Activated naive CD4-positive, alpha-beta T cell treated with Interleukin-2 at 50 U/mL for 16 hours (primary cell): ENCODE measurements at regions not wholly inside any gene's neighbourhood (a gene's known extent, or its start where the extent isn't known, plus 50 kb on each side); places are given as distances from the start of the nearest gene placed in this dataset.

Experiments used
- DNase-seq: peaks from one replicate; pipeline ENCODE4 v3.0.0-alpha.2; 2020

GRCh38 chr4:71162386-71162785, 168.9 kb downstream of the DCK start:
- no peak for DNase-seq

GRCh38 chr4:71163317-71163716, 169.9 kb downstream of the DCK start:
- DNase-seq: no peak

GRCh38 chr4:71167083-71167482, 171.7 kb upstream of the SLC4A4 start:
- DNase-seq: no peak

- DNase-seq: no peak
These were observed 167.2 kb upstream of the SLC4A4 start for GRCh38 chr4:71171592-71171991.

- DNase-seq: no peak
These were observed 157.5 kb upstream of the SLC4A4 start for GRCh38 chr4:71181332-71181731.

- peak; percentile 23 for DNase-seq
These were observed 154.5 kb upstream of the SLC4A4 start for GRCh38 chr4:71184195-71184781.

GRCh38 chr4:71185037-71185436, 153.8 kb upstream of the SLC4A4 start:
- no peak for DNase-seq

GRCh38 chr4:71186257-71186565, 152.6 kb upstream of the SLC4A4 start:
- no peak for DNase-seq

GRCh38 chr4:71186566-71187403, 152.0 kb upstream of the SLC4A4 start:
- DNase-seq: peak; percentile 34

- peak; percentile 24 for DNase-seq
These were observed 151.2 kb upstream of the SLC4A4 start for GRCh38 chr4:71187404-71188155.

- no peak for DNase-seq
These were observed 150.6 kb upstream of the SLC4A4 start for GRCh38 chr4:71188156-71188640.

GRCh38 chr4:71188951-71189350, 149.9 kb upstream of the SLC4A4 start:
- no peak for DNase-seq

GRCh38 chr4:71189471-71189870, 149.3 kb upstream of the SLC4A4 start:
- DNase-seq: no peak

GRCh38 chr4:71194454-71194853, 144.4 kb upstream of the SLC4A4 start:
- no peak for DNase-seq

- no peak for DNase-seq
These were observed 142.9 kb upstream of the SLC4A4 start for GRCh38 chr4:71195924-71196323.

- DNase-seq: no peak
These were observed 139.9 kb upstream of the SLC4A4 start for GRCh38 chr4:71198958-71199357.

GRCh38 chr4:71201057-71201456, 137.8 kb upstream of the SLC4A4 start:
- DNase-seq: no peak

- no peak for DNase-seq
These were observed 136.8 kb upstream of the SLC4A4 start for GRCh38 chr4:71201817-71202576.

- DNase-seq: no peak
These were observed 136.1 kb upstream of the SLC4A4 start for GRCh38 chr4:71202705-71203104.

- DNase-seq: no peak
These were observed 134.8 kb upstream of the SLC4A4 start for GRCh38 chr4:71204056-71204455.

- no peak for DNase-seq
These were observed 132.1 kb upstream of the SLC4A4 start for GRCh38 chr4:71206763-71207162.

GRCh38 chr4:71209161-71209560, 129.7 kb upstream of the SLC4A4 start:
- no peak for DNase-seq

GRCh38 chr4:71210823-71211222, 128.0 kb upstream of the SLC4A4 start:
- no peak for DNase-seq
